Thyroid gland (tissue), 4 donors: ENCODE measurements at regions not wholly inside any gene's neighbourhood (a gene's known extent, or its start where the extent isn't known, plus 50 kb on each side); places are given as distances from the start of the nearest gene placed in this dataset.

Experiments used
- POLR2A ChIP-seq, 2 donors: fragments of 450-650 bp; IDR thresholded peaks; one replicate each; pipeline ENCODE4 v1.6.1; 2017; ENCODE audit warnings: antibody characterized with exemption in 2 of 2, mild to moderate bottlenecking in 2 of 2, moderate library complexity in 1 of 2
- TF ChIP-seq, protein P1 (sequence below), 6 experiments: fragments of 200-600 bp in 3 of 6; fragments of 450-650 bp in 3 of 6; sonication (generic) in 3 of 6; IDR thresholded peaks; one replicate each; pipeline ENCODE4 v1.5.1; 2016 to 2019; ENCODE audit warnings: antibody characterized with exemption in 6 of 6, mild to moderate bottlenecking in 2 of 6, inconsistent platforms in 1 of 6, moderate library complexity in 1 of 6

- TF ChIP-seq, protein P1, sequence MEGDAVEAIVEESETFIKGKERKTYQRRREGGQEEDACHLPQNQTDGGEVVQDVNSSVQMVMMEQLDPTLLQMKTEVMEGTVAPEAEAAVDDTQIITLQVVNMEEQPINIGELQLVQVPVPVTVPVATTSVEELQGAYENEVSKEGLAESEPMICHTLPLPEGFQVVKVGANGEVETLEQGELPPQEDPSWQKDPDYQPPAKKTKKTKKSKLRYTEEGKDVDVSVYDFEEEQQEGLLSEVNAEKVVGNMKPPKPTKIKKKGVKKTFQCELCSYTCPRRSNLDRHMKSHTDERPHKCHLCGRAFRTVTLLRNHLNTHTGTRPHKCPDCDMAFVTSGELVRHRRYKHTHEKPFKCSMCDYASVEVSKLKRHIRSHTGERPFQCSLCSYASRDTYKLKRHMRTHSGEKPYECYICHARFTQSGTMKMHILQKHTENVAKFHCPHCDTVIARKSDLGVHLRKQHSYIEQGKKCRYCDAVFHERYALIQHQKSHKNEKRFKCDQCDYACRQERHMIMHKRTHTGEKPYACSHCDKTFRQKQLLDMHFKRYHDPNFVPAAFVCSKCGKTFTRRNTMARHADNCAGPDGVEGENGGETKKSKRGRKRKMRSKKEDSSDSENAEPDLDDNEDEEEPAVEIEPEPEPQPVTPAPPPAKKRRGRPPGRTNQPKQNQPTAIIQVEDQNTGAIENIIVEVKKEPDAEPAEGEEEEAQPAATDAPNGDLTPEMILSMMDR (IDR thresholded peaks at IDR 0.05) = no peak
- TF ChIP-seq POLR2A (IDR thresholded peaks at IDR 0.05) = no peak
These were observed 178.9 kb downstream of the POLR2M start for GRCh38 chr15:57885435-57885834.
